ENCODE measurements at regions not wholly inside any gene's neighbourhood (a gene's known extent, or its start where the extent isn't known, plus 50 kb on each side); places are given as distances from the start of the nearest gene placed in this dataset.

GRCh38 chr12:127119600-127120140 is 1147.3 kb upstream of the TMEM132C start:
- Histone ChIP-seq H2BK5ac (ENCODE audit: low read length) (no peak overlapping the region), H3K18ac (ENCODE audit: low read length) (no peak overlapping the region), H3K4me2 (ENCODE audit: insufficient read depth, low read length, poor library complexity, severe bottlenecking) (no peak overlapping the region), H2BK12ac (ENCODE audit: low read length) (no peak overlapping the region), H2BK15ac (ENCODE audit: low read length) (no peak overlapping the region), H2AFZ (ENCODE audit: low read length) (no peak overlapping the region), H3K9ac (ENCODE audit: low read depth, low read length, poor library complexity) (no peak overlapping the region), H3K4me3 (ENCODE audit: low read length in 2 of 2) (no peak overlapping the region), H3K4ac (ENCODE audit: low read length) (no peak overlapping the region), H3K4me1 (ENCODE audit: control insufficient read depth in 2 of 2, insufficient read depth in 1 of 2, low read depth in 1 of 2, low read length in 2 of 2) (no peaks in the 10 kb centered on the region), H3K36me3 (replicated peaks in 1 of 2; ENCODE audit: control insufficient read depth in 2 of 2, insufficient read depth in 2 of 2, low read length in 2 of 2) (no peaks in the 10 kb centered on the region), H3K79me1 (ENCODE audit: low read depth, low read length) (no peaks in the 10 kb centered on the region), H3K14ac (ENCODE audit: low read length) (no peak overlapping the region), H3K9me3 (replicated peaks in 1 of 2; ENCODE audit: control insufficient read depth in 2 of 2, insufficient read depth in 1 of 2, low read depth in 1 of 2, low read length in 2 of 2) (no peaks in the 10 kb centered on the region), H3K27ac (replicated peaks; ENCODE audit: low read length) (no peak overlapping the region), H3K23ac (ENCODE audit: low read depth, low read length, poor library complexity) (no peak overlapping the region), H2AK5ac (ENCODE audit: low read depth, low read length) (no peak overlapping the region), H2BK120ac (ENCODE audit: low read depth, low read length) (no peak overlapping the region), H4K91ac (ENCODE audit: low read depth, low read length, poor library complexity) (no peak overlapping the region), H3K27me3 (ENCODE audit: control insufficient read depth in 3 of 3, insufficient read depth in 3 of 3, low read depth in 1 of 3, low read length in 3 of 3) (no peaks in the 10 kb centered on the region), H4K8ac (ENCODE audit: low read depth, low read length) (no peak overlapping the region)
- no CpG with 5 or more reads among the region's 2 CpGs for WGBS, 2 donors (ENCODE audit: extremely low coverage in 2 of 2, insufficient read length in 2 of 2, insufficient replicate concordance in 1 of 2)
- DNase-seq (ENCODE audit: low spot score): no peak

- Histone ChIP-seq H4K8ac (ENCODE audit: low read depth, low read length) (no peak overlapping the region), H4K91ac (ENCODE audit: low read depth, low read length, poor library complexity) (no peak overlapping the region), H3K4me1 (ENCODE audit: control insufficient read depth in 2 of 2, insufficient read depth in 1 of 2, low read depth in 1 of 2, low read length in 2 of 2) (no peaks in the 10 kb centered on the region), H3K14ac (ENCODE audit: low read length) (no peak overlapping the region), H3K9ac (ENCODE audit: low read depth, low read length, poor library complexity) (no peak overlapping the region), H3K4me3 (ENCODE audit: low read length in 2 of 2) (no peak overlapping the region), H2BK5ac (ENCODE audit: low read length) (no peak overlapping the region), H3K79me1 (ENCODE audit: low read depth, low read length) (no peaks in the 10 kb centered on the region), H3K18ac (ENCODE audit: low read length) (no peak overlapping the region), H2AFZ (ENCODE audit: low read length) (no peak overlapping the region), H3K9me3 (replicated peaks in 1 of 2; ENCODE audit: control insufficient read depth in 2 of 2, insufficient read depth in 1 of 2, low read depth in 1 of 2, low read length in 2 of 2) (no peaks in the 10 kb centered on the region), H2BK15ac (ENCODE audit: low read length) (no peak overlapping the region), H2AK5ac (ENCODE audit: low read depth, low read length) (no peak overlapping the region), H3K4ac (ENCODE audit: low read length) (no peak overlapping the region), H3K36me3 (replicated peaks in 1 of 2; ENCODE audit: control insufficient read depth in 2 of 2, insufficient read depth in 2 of 2, low read length in 2 of 2) (no peaks in the 10 kb centered on the region), H2BK120ac (ENCODE audit: low read depth, low read length) (no peak overlapping the region), H3K4me2 (ENCODE audit: insufficient read depth, low read length, poor library complexity, severe bottlenecking) (no peak overlapping the region), H2BK12ac (ENCODE audit: low read length) (no peak overlapping the region), H3K23ac (ENCODE audit: low read depth, low read length, poor library complexity) (no peak overlapping the region), H3K27me3 (ENCODE audit: control insufficient read depth in 3 of 3, insufficient read depth in 3 of 3, low read depth in 1 of 3, low read length in 3 of 3) (no peaks in the 10 kb centered on the region), H3K27ac (replicated peaks; ENCODE audit: low read length) (no peak overlapping the region)
- WGBS, 2 donors (ENCODE audit: extremely low coverage in 2 of 2, insufficient read length in 2 of 2, insufficient replicate concordance in 1 of 2): no CpG with 5 or more reads among the region's 3 CpGs
- DNase-seq (ENCODE audit: low spot score): no peak
Observed at GRCh38 chr12:127120851-127121250, 1146.1 kb upstream of the TMEM132C start.

GRCh38 chr12:127121494-127122084 is 1145.4 kb upstream of the TMEM132C start:
- no CpG with 5 or more reads among the region's 4 CpGs for WGBS, 2 donors (ENCODE audit: extremely low coverage in 2 of 2, insufficient read length in 2 of 2, insufficient replicate concordance in 1 of 2)
- Histone ChIP-seq H3K27ac (replicated peaks; ENCODE audit: low read length) (no peak overlapping the region), H3K9ac (ENCODE audit: low read depth, low read length, poor library complexity) (no peak overlapping the region)

GRCh38 chr12:127125607-127126259 is 1141.2 kb upstream of the TMEM132C start:
- no peak for DNase-seq (ENCODE audit: low spot score)

More at GRCh38 chr12:127121494-127122084, 1145.4 kb upstream of the TMEM132C start:
- H2BK15ac ChIP-seq (ENCODE audit: low read length): no peak overlapping the region
- H3K14ac ChIP-seq (ENCODE audit: low read length): no peak overlapping the region
- no peaks in the 10 kb centered on the region for H3K79me1 ChIP-seq (ENCODE audit: low read depth, low read length)
- no peak overlapping the region for H3K23ac ChIP-seq (ENCODE audit: low read depth, low read length, poor library complexity)
- H3K4me2 ChIP-seq (ENCODE audit: insufficient read depth, low read length, poor library complexity, severe bottlenecking): no peak overlapping the region
- no peak overlapping the region for H4K8ac ChIP-seq (ENCODE audit: low read depth, low read length)
- H4K91ac ChIP-seq (ENCODE audit: low read depth, low read length, poor library complexity): no peak overlapping the region
- H2AFZ ChIP-seq (ENCODE audit: low read length): no peak overlapping the region
- H2BK12ac ChIP-seq (ENCODE audit: low read length): no peak overlapping the region
- no peak for DNase-seq (ENCODE audit: low spot score)
- no peak overlapping the region for H3K4ac ChIP-seq (ENCODE audit: low read length)
- no peak overlapping the region for H2BK5ac ChIP-seq (ENCODE audit: low read length)
- H3K4me1 ChIP-seq (ENCODE audit: control insufficient read depth in 2 of 2, insufficient read depth in 1 of 2, low read depth in 1 of 2, low read length in 2 of 2): no peaks in the 10 kb centered on the region
- H2AK5ac ChIP-seq (ENCODE audit: low read depth, low read length): no peak overlapping the region
- no peak overlapping the region for H3K18ac ChIP-seq (ENCODE audit: low read length)
- H3K4me3 ChIP-seq (ENCODE audit: low read length in 2 of 2): no peak overlapping the region
- no peaks in the 10 kb centered on the region for H3K27me3 ChIP-seq (ENCODE audit: control insufficient read depth in 3 of 3, insufficient read depth in 3 of 3, low read depth in 1 of 3, low read length in 3 of 3)
- no peak overlapping the region for H2BK120ac ChIP-seq (ENCODE audit: low read depth, low read length)
- H3K9me3 ChIP-seq (replicated peaks in 1 of 2; ENCODE audit: control insufficient read depth in 2 of 2, insufficient read depth in 1 of 2, low read depth in 1 of 2, low read length in 2 of 2): no peaks in the 10 kb centered on the region
- H3K36me3 ChIP-seq (replicated peaks in 1 of 2; ENCODE audit: control insufficient read depth in 2 of 2, insufficient read depth in 2 of 2, low read length in 2 of 2): no peaks in the 10 kb centered on the region

More at GRCh38 chr12:127125607-127126259, 1141.2 kb upstream of the TMEM132C start:
- H4K91ac ChIP-seq (ENCODE audit: low read depth, low read length, poor library complexity): no peak overlapping the region
- no peak overlapping the region for H2BK120ac ChIP-seq (ENCODE audit: low read depth, low read length)
- H3K4me2 ChIP-seq (ENCODE audit: insufficient read depth, low read length, poor library complexity, severe bottlenecking): no peak overlapping the region
- H2BK5ac ChIP-seq (ENCODE audit: low read length): no peak overlapping the region
- no peak overlapping the region for H2BK12ac ChIP-seq (ENCODE audit: low read length)
- no peak overlapping the region for H2AFZ ChIP-seq (ENCODE audit: low read length)
- no peaks in the 10 kb centered on the region for H3K36me3 ChIP-seq (replicated peaks in 1 of 2; ENCODE audit: control insufficient read depth in 2 of 2, insufficient read depth in 2 of 2, low read length in 2 of 2)
- H2AK5ac ChIP-seq (ENCODE audit: low read depth, low read length): no peak overlapping the region
- H3K4me3 ChIP-seq (ENCODE audit: low read length in 2 of 2): no peak overlapping the region
- no peak overlapping the region for H3K23ac ChIP-seq (ENCODE audit: low read depth, low read length, poor library complexity)
- H3K9ac ChIP-seq (ENCODE audit: low read depth, low read length, poor library complexity): no peak overlapping the region
- H4K8ac ChIP-seq (ENCODE audit: low read depth, low read length): no peak overlapping the region
- no CpG with 5 or more reads among the region's 3 CpGs for WGBS, 2 donors (ENCODE audit: extremely low coverage in 2 of 2, insufficient read length in 2 of 2, insufficient replicate concordance in 1 of 2)
- no peak overlapping the region for H3K14ac ChIP-seq (ENCODE audit: low read length)
- no peak overlapping the region for H3K18ac ChIP-seq (ENCODE audit: low read length)
- no peaks in the 10 kb centered on the region for H3K79me1 ChIP-seq (ENCODE audit: low read depth, low read length)
- no peak overlapping the region for H2BK15ac ChIP-seq (ENCODE audit: low read length)
- no peaks in the 10 kb centered on the region for H3K9me3 ChIP-seq (replicated peaks in 1 of 2; ENCODE audit: control insufficient read depth in 2 of 2, insufficient read depth in 1 of 2, low read depth in 1 of 2, low read length in 2 of 2)
- no peaks in the 10 kb centered on the region for H3K4me1 ChIP-seq (ENCODE audit: control insufficient read depth in 2 of 2, insufficient read depth in 1 of 2, low read depth in 1 of 2, low read length in 2 of 2)
- no peak overlapping the region for H3K4ac ChIP-seq (ENCODE audit: low read length)
- no peak overlapping the region for H3K27ac ChIP-seq (replicated peaks; ENCODE audit: low read length)
- H3K27me3 ChIP-seq (ENCODE audit: control insufficient read depth in 3 of 3, insufficient read depth in 3 of 3, low read depth in 1 of 3, low read length in 3 of 3): no peaks in the 10 kb centered on the region
